Omental fat pad (tissue), 3 donors: ENCODE measurements at regions not wholly inside any gene's neighbourhood (a gene's known extent, or its start where the extent isn't known, plus 50 kb on each side); places are given as distances from the start of the nearest gene placed in this dataset.

Experiments used
- ATAC-seq: fragments of 150-250 bp; one replicate; pipeline ENCODE4 v1.9.1; 2016; ENCODE audit warnings: mild to moderate bottlenecking, moderate library complexity; ENCODE audit not compliant: low FRiP score
- DNase-seq: peaks from one replicate; pipeline ENCODE4 v3.0.0-alpha.2; 2019; ENCODE audit warnings: low spot score
- CTCF ChIP-seq, 3 donors: fragments of 450-650 bp; IDR thresholded peaks; one replicate each; pipeline ENCODE4 v1.5.1; 2016 to 2017; ENCODE audit warnings: antibody characterized with exemption in 3 of 3, mild to moderate bottlenecking in 3 of 3, moderate library complexity in 2 of 3

DNA sequence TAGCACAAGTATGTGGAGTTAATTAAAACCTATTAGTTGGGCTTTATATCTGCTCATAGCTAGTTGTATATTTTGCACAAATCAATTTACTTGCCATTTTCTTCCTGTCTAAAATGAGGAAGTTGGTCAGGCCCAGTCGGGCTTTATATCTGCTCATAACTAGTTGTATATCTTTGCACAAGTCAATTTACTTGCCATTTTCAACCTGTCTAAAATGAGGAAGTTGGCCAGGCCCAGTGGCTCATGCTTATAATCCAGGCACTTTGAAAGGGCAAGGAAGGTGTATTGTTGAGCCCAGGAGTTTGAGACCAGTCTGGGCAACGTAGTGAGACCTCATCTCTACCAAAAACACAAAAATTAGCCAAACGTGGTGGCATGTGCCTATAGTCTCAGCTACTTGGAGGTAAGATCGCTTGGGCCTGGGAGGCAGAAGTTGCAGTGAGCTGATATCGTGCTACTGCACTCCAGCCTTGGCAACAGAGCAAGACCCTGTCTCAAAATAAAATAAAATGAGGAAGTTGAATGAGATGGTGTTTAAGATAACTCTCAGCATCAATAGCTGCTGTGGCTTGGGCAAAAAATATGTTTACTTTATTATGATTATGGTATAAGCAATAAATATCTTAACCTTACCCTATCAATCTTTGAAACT, 1558.6 kb upstream of the RAG2 start:
- ATAC-seq, result no peak
- no peak for DNase-seq
- TF ChIP-seq CTCF (IDR thresholded peaks at IDR 0.05), result no peak

GRCh38 chr11:38155856-38156255, 1557.8 kb upstream of the RAG2 start:
- DNase-seq, result no peak
- ATAC-seq, result no peak
- no peak for TF ChIP-seq CTCF (IDR thresholded peaks at IDR 0.05)

DNA sequence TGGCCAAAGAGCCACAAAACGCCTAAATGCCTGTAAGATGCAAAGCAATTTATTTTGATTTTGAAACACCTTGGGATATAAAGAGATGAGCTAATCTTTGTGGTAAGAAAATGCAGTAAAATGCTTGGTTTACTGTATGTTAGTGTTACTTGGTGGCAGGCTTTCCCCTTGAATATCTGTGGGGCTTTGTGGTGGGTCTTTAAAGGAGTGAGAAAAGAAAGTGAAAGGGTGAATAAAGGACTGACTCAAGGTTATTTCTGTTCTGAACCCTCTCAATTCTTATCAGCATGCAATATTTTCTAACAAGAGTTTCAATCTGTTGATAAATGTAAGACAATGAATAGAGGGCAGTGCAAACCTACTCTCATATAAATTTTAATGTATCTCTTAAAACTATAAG, 1555.9 kb upstream of the RAG2 start:
- DNase-seq, result no peak

DNA sequence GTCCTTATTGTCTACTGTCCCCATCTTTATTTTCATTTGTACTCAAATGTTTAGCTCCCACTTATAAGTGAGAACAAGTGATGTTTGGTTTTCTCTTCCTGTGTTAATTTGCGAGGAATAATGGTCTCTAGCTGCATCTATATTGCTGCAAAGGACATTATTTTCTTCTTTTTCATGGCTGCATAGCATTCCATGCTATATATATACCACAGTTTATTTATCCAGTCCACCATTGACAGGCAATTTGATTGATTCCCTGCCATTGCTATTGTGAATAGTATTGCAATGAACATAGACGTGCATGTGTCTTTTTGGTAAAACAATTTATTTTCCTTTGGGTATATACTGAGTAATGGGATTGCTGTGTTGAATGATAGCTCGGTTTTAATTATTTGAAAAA, 1545.8 kb upstream of the RAG2 start:
- DNase-seq (no peak), ATAC-seq (no peak)
- TF ChIP-seq CTCF (IDR thresholded peaks at IDR 0.05), result no peak

More for the DNA sequence above, 1555.9 kb upstream of the RAG2 start:
- ATAC-seq, result no peak
- TF ChIP-seq CTCF (IDR thresholded peaks at IDR 0.05), result no peak

DNA sequence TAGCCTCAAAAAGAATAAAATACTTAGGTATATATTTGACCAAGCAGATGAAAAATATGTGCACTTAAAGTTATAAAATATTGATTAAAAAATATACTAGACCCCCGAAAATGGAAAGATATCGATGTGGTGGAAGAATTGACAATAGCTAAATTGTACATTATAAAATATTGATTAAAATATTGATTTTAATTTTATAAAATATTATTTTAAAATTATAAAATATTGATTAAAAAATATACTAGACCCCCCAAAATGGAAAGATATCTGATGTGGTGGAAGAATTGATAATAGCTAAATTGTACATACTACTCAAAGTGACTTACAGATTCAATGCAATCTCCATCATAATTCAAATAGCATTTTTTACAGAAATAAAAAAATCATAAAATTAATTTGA, 1540.9 kb upstream of the RAG2 start:
- no peak for DNase-seq
- TF ChIP-seq CTCF (IDR thresholded peaks at IDR 0.05), result no peak
- ATAC-seq, result no peak

GRCh38 chr11:38136887-38137286, 1538.9 kb upstream of the RAG2 start:
- no peak for TF ChIP-seq CTCF (IDR thresholded peaks at IDR 0.05)
- ATAC-seq (no peak), DNase-seq (no peak)

DNA sequence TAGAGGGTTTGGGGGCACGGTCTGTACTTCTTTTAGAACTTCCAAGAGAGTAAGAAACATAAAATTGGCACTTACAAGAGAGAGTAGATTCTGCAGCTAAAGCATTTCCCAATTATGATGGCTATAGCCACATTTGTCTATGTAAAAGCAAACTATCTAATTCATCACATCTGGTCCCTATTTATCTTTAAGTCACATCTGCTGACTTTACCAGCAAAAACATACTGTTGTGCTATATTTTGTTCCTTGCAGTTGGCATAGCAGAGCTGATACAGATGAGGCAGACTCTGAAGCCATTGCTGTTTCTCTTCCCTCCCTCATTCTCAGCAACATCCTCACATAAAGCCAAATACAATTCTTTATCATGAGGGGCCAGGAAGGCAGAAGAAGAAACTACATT, 1533.5 kb upstream of the RAG2 start:
- TF ChIP-seq CTCF (IDR thresholded peaks at IDR 0.05), result no peak
- ATAC-seq, result no peak
- no peak for DNase-seq
